Heart right ventricle (tissue), 16 donors: ENCODE measurements at regions not wholly inside any gene's neighbourhood (a gene's known extent, or its start where the extent isn't known, plus 50 kb on each side); places are given as distances from the start of the nearest gene placed in this dataset.
A peak's percentile ranks its signal among the peaks of the same experiment; 100 is the strongest.

ENCODE experiments used
- ATAC-seq, 8 donors: fragments of 200-7000 bp; cut with Tn5 transposase; one replicate each; pipeline ENCODE4 v1.9.1; 2020; ENCODE audit warnings: mild to moderate bottlenecking in 8 of 8, moderate library complexity in 8 of 8, moderate number of reproducible peaks in 1 of 8
- DNase-seq, 2 donors: peaks; one replicate each; pipeline ENCODE4 v3.0.0-alpha.2; 2020
- H3K27ac ChIP-seq, 10 donors: fragments of 200-600 bp; sonication (generic) in 2 of 10; one replicate each; pipeline versions ENCODE4 v1.5.0 to v1.8.0; 2020 to 2022; ENCODE audit warnings: mild to moderate bottlenecking in 3 of 10
- H3K27me3 ChIP-seq, 7 donors: fragments of 200-600 bp; one replicate each; pipeline ENCODE4 v1.8.0; 2021 to 2022; ENCODE audit warnings: mild to moderate bottlenecking in 2 of 7
- H3K36me3 ChIP-seq, 9 donors: fragments of 200-600 bp; sonication (generic) in 1 of 9; one replicate each; pipeline versions ENCODE4 v1.5.0 to v1.8.0; 2020 to 2022; ENCODE audit warnings: mild to moderate bottlenecking in 2 of 9
- H3K4me1 ChIP-seq, 9 donors: fragments of 200-600 bp; sonication (generic) in 1 of 9; one replicate each; pipeline versions ENCODE4 v1.5.0 to v1.8.0; 2020 to 2022; ENCODE audit warnings: mild to moderate bottlenecking in 4 of 9
- H3K4me3 ChIP-seq, 10 donors: fragments of 200-600 bp; sonication (generic) in 2 of 10; one replicate each; pipeline versions ENCODE4 v1.5.0 to v1.8.0; 2020 to 2022; ENCODE audit warnings: mild to moderate bottlenecking in 7 of 10, moderate library complexity in 2 of 10
- H3K9me3 ChIP-seq, 11 donors: fragments of 200-600 bp in 10 of 11; sonication (generic) in 2 of 11; one replicate each; pipeline versions ENCODE4 v1.5.0 to v1.8.0; 2013 to 2022; ENCODE audit warnings: mild to moderate bottlenecking in 2 of 11, control low read depth in 1 of 11, moderate library complexity in 1 of 11
- CTCF ChIP-seq, 9 donors: fragments of 200-600 bp; sonication (generic) in 2 of 9; IDR thresholded peaks; one replicate each; pipeline versions ENCODE4 v1.5.0 to v1.8.0; 2021 to 2022; ENCODE audit warnings: antibody characterized with exemption in 9 of 9, mild to moderate bottlenecking in 5 of 9, moderate library complexity in 1 of 9
- WGBS, 2 donors: extraction: QIAGEN DNeasy Blood & Tissue Kit; methylation state at CpG; one replicate each; pipeline ENCODE4 v1.1.7; 2013; ENCODE audit warnings: inconsistent platforms in 1 of 2; 5-methylcytosine and 5-hydroxymethylcytosine counted together
- intact Hi-C, 10 donors: fragments of 100-400 bp; cut with DNase I; formaldehyde crosslinking; loops; one replicate each; pipeline versions ENCODE4 v1.11.1 to v1.14.2; 2022
- donor health status: Arrhythmogenic right ventricular cardiomyopathy.
- donor health status: ischemic (EF 13 %, LVEDD 7.1; RV severe dilation, severe dysfunction).
- donor health status: healthy with polysubstance abuse.
- donor health status: DM: no; HTN: yes; CAD: no.
- donor health status: DM: no; HTN: no; CAD: no.
- donor health status: ischemic (EF 25% LVEDD 6.9; RV normal size, moderate dysfunction).
- donor health status: ischemic (EF 25% LVEDD 5.7; RV mildly dilated, moderate dysfunction).
- donor health status: healthy.
- donor health status: DM: yes; HTN: yes; CAD: no.
- donor health status: Ischemic cardiomyopathy.
- donor health status: ischemic (EF 35%, LVEDD 5.7; RV mildly dilated, moderate dysfunction).
- donor health status: nonischemic (EF 11% LVEDD 7.7; RV severe dilation, severe dysfunction).
- donor health status: DM: yes; HTN: yes; CAD: no.
- donor health status: PGD.
- donor health status: ischemic (EF 29% LVEDD 5.4; RV normal size, mild dysfunction).
- donor health status: nonischemic (EF 23%, LVEDD 6.1; RV moderate dilation, normal function).

GRCh38 chr10:10865303-10865702, 152.4 kb upstream of the CELF2 start:
- no peak for TF ChIP-seq CTCF (IDR thresholded peaks at IDR 0.05)

GRCh38 chr10:10865913-10866312, 151.8 kb upstream of the CELF2 start:
- Histone ChIP-seq H3K27ac (no peak overlapping the region), H3K4me3 (no peak overlapping the region), H3K9me3 (peaks cover 0 to 10% (median 0%) of the 10 kb centered on the region in 11 donors), H3K27me3 (no peaks in the 10 kb centered on the region), H3K4me1 (peaks cover 0 to 7% (median 1%) of the 10 kb centered on the region in 9 donors), H3K36me3 (no peaks in the 10 kb centered on the region)
- ATAC-seq (no peak), DNase-seq (no peak)
- TF ChIP-seq CTCF (IDR thresholded peaks at IDR 0.05): no peak
- intact Hi-C loops: no loop called here
- WGBS, 2 donors: 95 to 96% methylated on average over 6 of the region's 6 CpGs

More at GRCh38 chr10:10865303-10865702, 152.4 kb upstream of the CELF2 start:
- DNase-seq (no peak), ATAC-seq (no peak)
- Histone ChIP-seq H3K36me3 (no peaks in the 10 kb centered on the region), H3K9me3 (peaks cover 0 to 10% (median 0%) of the 10 kb centered on the region in 11 donors), H3K4me1 (peaks cover 0 to 7% (median 0%) of the 10 kb centered on the region in 9 donors), H3K27me3 (no peaks in the 10 kb centered on the region), H3K27ac (no peak overlapping the region), H3K4me3 (no peak overlapping the region)
- intact Hi-C loops: no loop called here
- WGBS, 2 donors: 90 to 96% methylated on average over 3 of the region's 3 CpGs

- intact Hi-C loops: no loop called here
- ATAC-seq: no peak
- peak overlapping the region in 3 of 10 donors; percentile 10 to 28 (median 13) for H3K27ac ChIP-seq
Observed at GRCh38 chr10:10869592-10869991, 148.1 kb upstream of the CELF2 start.

GRCh38 chr10:10870523-10871241, 147.0 kb upstream of the CELF2 start:
- no peak overlapping the region for H3K4me3 ChIP-seq
- no peaks in the 10 kb centered on the region for H3K36me3 ChIP-seq
- ATAC-seq (peak in 2 of 8 donors; percentile 18 to 29), DNase-seq (no peak)
- peaks cover 0 to 32% (median 26%) of the 10 kb centered on the region in 9 donors for H3K4me1 ChIP-seq
- no peaks in the 10 kb centered on the region for H3K9me3 ChIP-seq
- WGBS, 2 donors: 88 to 89% methylated on average over 16 of the region's 16 CpGs
- TF ChIP-seq CTCF (IDR thresholded peaks at IDR 0.05): no peak
- no peaks in the 10 kb centered on the region for H3K27me3 ChIP-seq
- intact Hi-C loops: loop anchor here in 6 of 10 donors (5.0 to 10.0 kb wide), 8 partner anchors 42 to 147 kb away; partner anchors contain the start of gene CELF2 (in 2 of the 6)
- peak overlapping the region in 8 of 10 donors; percentile 72 to 91 (median 82) for H3K27ac ChIP-seq

More at GRCh38 chr10:10869592-10869991, 148.1 kb upstream of the CELF2 start:
- H3K36me3 ChIP-seq: no peaks in the 10 kb centered on the region
- DNase-seq: no peak
- 83 to 91% methylated on average over 4 of the region's 4 CpGs for WGBS, 2 donors
- no peaks in the 10 kb centered on the region for H3K9me3 ChIP-seq
- TF ChIP-seq CTCF (IDR thresholded peaks at IDR 0.05): no peak
- H3K4me1 ChIP-seq: peaks cover 0 to 32% (median 26%) of the 10 kb centered on the region in 9 donors
- H3K27me3 ChIP-seq: no peaks in the 10 kb centered on the region
- no peak overlapping the region for H3K4me3 ChIP-seq
